HG03064 (cell line): ENCODE measurements at regions not wholly inside any gene's neighbourhood (a gene's known extent, or its start where the extent isn't known, plus 50 kb on each side); places are given as distances from the start of the nearest gene placed in this dataset.
"Not testable (repeated sequence)": the region's sequence is repeated elsewhere in the genome, so short reads cannot be mapped to it uniquely, and the experiment has no call there.

ENCODE experiments used
- ATAC-seq: cut with Tn5 transposase; IDR thresholded peaks from one replicate; pipeline ENCODE4 v1.9.1; 2021; ENCODE audit warnings: low read depth; ENCODE audit not compliant: unreplicated experiment

- no peak for ATAC-seq
These were observed 1440.7 kb upstream of the ZEB2 start for GRCh38 chr2:145960479-145961163.

DNA sequence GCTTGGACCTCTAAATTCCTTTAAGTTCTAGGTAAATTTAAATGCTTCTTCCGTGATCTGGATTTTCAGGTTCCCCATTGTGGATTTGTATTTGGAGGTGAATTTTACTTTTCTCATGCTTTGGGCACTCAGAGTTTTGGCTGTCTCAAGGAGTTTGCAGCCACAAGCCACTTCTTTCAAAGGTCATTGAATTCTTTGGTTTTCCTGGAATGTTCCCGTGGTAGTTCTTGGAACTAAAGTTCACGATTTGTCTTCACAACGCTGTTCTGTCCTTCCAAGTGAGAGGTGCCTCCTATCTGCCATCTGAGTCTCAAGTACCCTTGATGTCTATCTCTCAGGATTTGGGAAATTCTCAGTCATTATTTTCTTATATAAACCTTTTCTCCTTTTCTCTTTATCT is 1438.7 kb upstream of the ZEB2 start:
- no peak for ATAC-seq

GRCh38 chr2:145957929-145958328 is 1438.0 kb upstream of the ZEB2 start:
- no peak for ATAC-seq

DNA sequence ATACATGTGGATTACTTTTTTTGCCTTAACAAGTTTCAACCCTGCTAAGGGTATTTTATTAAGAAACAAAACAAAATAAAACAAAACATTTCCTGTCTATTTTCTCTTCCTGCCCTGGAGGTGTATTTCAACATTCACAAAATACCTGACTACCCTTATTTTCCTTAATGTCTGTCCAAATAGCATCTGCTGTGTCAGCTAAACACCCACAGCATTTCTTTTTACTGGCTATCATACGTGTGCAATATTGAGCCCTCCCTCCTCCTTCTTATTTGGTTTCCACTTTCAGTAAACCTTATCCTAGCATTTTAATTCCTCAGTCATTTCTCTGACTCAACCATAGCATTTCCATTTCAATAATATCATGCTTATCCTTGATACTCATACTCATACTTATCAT is 1420.0 kb upstream of the ZEB2 start:
- no peak for ATAC-seq

GRCh38 chr2:145935016-145935415 is 1415.1 kb upstream of the ZEB2 start:
- ATAC-seq, result no peak

DNA sequence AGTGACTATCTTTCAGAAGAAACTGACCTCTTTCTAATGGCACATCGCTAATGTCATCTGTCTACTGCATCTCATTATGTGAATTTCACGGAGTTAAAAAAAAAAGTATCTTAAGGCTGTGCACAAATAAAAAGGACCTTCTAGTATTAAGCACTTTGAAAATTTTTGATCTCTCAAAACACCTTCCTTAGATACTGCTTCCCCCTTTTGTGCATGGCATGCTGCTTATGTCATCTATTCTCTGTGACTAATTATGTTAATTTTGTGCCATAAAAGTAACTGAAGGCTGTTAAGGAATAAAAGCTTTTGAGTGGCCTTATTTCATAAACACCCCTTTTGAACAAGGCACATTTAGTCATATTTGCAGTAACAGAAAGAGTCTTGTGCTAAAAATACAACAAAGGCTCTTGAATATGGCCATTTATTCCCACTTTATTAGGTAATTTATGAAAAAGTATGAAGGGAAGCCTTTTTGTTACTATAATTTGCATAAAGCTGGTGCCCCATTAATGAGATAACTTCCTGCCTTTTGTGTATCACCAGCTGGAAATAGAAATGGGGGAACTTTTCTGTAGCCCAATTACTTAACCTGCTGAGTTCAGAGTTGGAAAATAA is 1412.0 kb upstream of the ZEB2 start:
- no peak for ATAC-seq

DNA sequence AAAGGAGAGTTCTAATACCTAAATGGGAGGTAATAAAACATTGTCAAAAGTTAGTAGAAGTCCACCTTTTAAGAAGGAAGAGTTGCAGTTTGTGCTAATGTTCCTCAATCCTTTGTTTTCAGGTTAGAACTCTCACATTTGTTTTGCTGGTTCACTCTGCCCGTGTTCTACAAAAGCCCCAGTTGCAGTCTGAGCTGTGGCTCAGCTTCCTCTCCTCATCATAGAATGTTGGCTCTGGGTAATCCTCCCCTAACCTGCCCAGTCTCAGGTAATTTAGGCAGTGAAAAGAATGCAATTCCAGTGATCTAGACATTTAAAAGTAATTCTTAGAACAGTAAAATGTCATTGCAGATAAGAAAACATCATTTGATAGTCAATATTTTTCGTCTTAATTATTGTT is 1410.4 kb upstream of the ZEB2 start:
- no peak for ATAC-seq

GRCh38 chr2:145927131-145927950 is 1407.4 kb upstream of the ZEB2 start:
- no peak for ATAC-seq

DNA sequence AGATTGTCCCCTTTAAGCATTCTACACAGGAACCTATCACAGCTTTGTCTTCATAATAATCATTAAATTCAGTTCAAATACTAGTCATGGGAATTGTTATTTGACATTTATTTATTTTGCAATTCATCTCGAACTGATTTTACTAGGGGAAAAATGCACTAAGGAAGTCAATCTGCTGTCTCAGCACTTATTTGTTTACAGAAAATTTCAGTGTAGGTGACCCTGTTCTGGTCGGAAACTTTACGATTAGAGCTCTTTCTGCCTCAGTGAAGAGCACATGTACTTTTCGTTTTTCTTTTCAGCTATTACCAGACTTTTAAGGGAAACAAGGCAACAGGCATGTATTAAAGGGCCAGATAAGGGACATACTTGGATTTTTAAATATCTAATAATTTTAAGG is 1405.7 kb upstream of the ZEB2 start:
- no peak for ATAC-seq

DNA sequence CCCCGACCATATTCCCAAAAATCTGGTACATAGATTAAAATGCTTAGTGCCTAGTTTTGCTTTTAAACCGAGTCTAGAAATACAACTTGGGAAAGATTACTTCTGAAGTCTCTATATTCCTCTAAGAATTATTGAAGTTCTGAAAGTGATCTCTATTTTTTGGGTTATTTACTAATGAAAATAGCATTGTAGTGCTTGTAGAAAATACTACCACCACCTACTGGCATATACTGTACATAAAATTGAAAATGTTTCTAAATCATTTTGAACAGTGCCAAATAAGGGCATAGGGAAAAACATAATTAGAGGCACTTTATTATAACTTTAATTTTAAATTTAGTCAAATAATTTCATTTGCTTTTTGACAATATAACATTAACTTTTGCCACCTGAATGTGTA is 1399.6 kb upstream of the ZEB2 start:
- ATAC-seq, result no peak

DNA sequence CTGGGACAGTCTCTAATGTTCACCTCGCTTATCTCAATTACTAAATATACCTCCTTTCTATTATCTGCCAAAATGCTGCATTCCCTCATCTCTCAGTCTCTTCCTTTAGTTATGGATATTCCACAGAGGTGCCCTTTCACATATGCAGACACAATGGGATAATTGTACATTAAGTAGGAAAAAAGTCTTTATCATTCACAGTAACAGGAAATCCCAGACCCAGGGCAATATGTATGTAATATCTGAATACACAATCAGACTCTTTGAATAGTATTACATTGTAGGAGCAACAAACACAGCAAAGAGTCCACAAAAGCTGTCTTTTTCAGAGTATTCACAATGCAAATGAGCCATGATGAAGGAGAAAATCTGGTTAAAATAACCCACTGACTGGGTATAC is 1399.0 kb upstream of the ZEB2 start:
- ATAC-seq, result no peak

GRCh38 chr2:145916799-145917198 is 1396.9 kb upstream of the ZEB2 start:
- no peak for ATAC-seq

GRCh38 chr2:145914716-145915115 is 1394.8 kb upstream of the ZEB2 start:
- ATAC-seq, result no peak

- ATAC-seq, result no peak
These were observed 1390.5 kb upstream of the ZEB2 start for GRCh38 chr2:145910416-145910815.

- no peak for ATAC-seq
These were observed 1389.8 kb upstream of the ZEB2 start for GRCh38 chr2:145909766-145910165.

DNA sequence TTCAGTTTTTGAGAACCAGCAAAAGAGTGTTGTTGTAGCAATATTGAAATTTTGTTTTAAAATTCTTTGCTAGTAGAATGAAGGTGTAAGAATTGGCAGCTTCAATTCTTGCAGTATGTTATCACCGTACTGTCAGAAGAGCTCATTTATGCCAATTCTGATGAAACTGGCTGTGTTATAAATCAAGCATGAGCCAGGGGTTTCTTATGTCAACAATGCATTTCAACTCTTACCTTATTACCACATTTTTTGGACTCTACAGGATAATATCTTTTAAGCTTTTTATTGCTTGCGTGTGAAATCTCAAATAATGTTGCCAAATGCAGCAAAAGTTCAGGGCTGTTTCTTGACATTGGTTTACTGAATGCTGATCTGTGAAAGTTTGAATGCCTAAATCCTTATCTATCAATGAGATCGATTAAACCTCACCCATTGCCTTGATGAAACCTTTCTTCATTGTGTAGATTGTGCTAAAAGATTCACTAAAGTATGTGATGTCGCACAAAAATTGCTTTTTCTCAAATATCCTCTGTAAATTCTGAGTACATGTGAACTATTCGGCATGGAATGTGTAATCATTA is 1389.3 kb upstream of the ZEB2 start:
- ATAC-seq, result no peak

- ATAC-seq, result no peak
These were observed 1386.4 kb upstream of the ZEB2 start for GRCh38 chr2:145906354-145906753.

- no peak for ATAC-seq
These were observed 1385.5 kb upstream of the ZEB2 start for GRCh38 chr2:145905371-145905770.

GRCh38 chr2:145897151-145897550 is 1377.2 kb upstream of the ZEB2 start:
- no peak for ATAC-seq

DNA sequence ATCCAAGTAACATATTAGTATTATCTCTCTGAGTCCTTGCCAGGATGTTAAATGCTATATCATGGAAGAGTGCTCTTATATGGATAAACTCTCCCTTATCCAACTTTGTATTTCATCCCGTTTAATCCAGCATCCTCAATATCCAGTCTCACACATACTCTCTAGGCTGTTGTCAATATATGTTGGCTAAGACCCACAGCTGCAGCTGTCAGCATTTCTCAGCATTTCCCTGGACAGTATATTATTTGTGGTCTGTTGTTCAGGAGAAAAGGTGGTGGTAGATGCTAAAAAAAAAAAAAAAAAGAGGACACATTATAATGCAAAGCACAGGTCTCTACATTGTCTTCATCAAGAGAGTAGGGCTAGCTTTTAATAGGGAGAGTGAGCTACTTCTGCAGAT is 1368.0 kb upstream of the ZEB2 start:
- ATAC-seq, result no peak

DNA sequence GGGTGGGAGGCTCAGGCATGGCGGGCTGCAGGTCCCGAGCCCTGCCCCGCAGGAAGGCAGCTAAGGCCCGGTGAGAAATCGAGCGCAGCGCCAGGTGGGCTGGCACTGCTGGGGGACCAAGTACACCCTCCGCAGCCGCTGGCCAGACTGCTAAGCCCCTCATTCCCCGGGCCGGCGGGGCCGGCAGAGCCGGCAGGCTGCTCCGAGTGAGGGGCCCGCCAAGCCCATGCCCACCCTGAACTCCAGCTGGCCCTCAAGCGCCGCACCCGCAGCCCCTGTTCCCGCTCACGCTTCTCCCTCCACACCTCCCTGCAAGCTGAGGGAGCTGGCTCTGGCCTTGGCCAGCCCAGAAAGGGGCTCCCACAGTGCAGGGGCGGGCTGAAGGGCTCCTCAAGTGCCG is 1361.1 kb upstream of the ZEB2 start:
- ATAC-seq, result not testable (repeated sequence)
